ENCODE measurements at regions not wholly inside any gene's neighbourhood (a gene's known extent, or its start where the extent isn't known, plus 50 kb on each side); places are given as distances from the start of the nearest gene placed in this dataset.

- no peaks in the 10 kb centered on the region for H3K9me3 ChIP-seq (ENCODE audit: low read depth)
- peak overlapping the region; percentile 43 for H3K4me2 ChIP-seq
- H4K20me1 ChIP-seq (ENCODE audit: low read depth): no peaks in the 10 kb centered on the region
- peaks cover 10% of the 10 kb centered on the region for H3F3A ChIP-seq (ENCODE audit: low read depth)
- no peak overlapping the region for H3K27ac Mint-ChIP-seq
- H3K4me1 Mint-ChIP-seq: peaks cover 28% of the 10 kb centered on the region
- H3K36me3 Mint-ChIP-seq: no peaks in the 10 kb centered on the region
- no peaks in the 10 kb centered on the region for H3K27me3 Mint-ChIP-seq (ENCODE audit: insufficient read depth, low read depth)
- no peaks in the 10 kb centered on the region for H3K36me3 ChIP-seq
- H3K9ac ChIP-seq: no peak overlapping the region
- TF ChIP-seq CTCF (IDR thresholded peaks at IDR 0.05): no peak
- no peak for TF ChIP-seq EZH2 (IDR thresholded peaks at IDR 0.05)
- no peak for TF ChIP-seq EZH2phosphoT487 (IDR thresholded peaks at IDR 0.05)
- DNase-seq (ENCODE audit: low spot score): no peak
- no peak overlapping the region for H3K27ac ChIP-seq
- H2AFZ ChIP-seq (replicated peaks): no peak overlapping the region
- no peak overlapping the region for H3K4me3 Mint-ChIP-seq
- no peaks in the 10 kb centered on the region for H3K27me3 ChIP-seq
- no peak overlapping the region for H3K4me3 ChIP-seq
- H3K79me2 ChIP-seq (ENCODE audit: low read depth): no peaks in the 10 kb centered on the region
- no peaks in the 10 kb centered on the region for H3K9me3 Mint-ChIP-seq
- peaks cover 42% of the 10 kb centered on the region for H3K4me1 ChIP-seq
These were observed 129.6 kb downstream of the EDN1 start for GRCh38 chr6:12419631-12420272.

- Mint-ChIP-seq H3K9me3 (no peaks in the 10 kb centered on the region), H3K4me1 (peaks cover 28% of the 10 kb centered on the region), H3K36me3 (no peaks in the 10 kb centered on the region), H3K4me3 (no peak overlapping the region), H3K27me3 (ENCODE audit: insufficient read depth, low read depth) (no peaks in the 10 kb centered on the region), H3K27ac (no peak overlapping the region)
- Histone ChIP-seq H2AFZ (replicated peaks) (no peak overlapping the region), H3K36me3 (no peaks in the 10 kb centered on the region), H3K27me3 (no peaks in the 10 kb centered on the region), H3K9me3 (ENCODE audit: low read depth) (no peaks in the 10 kb centered on the region), H3K4me1 (peaks cover 42% of the 10 kb centered on the region), H3K79me2 (ENCODE audit: low read depth) (no peaks in the 10 kb centered on the region), H3K9ac (no peak overlapping the region), H3K4me2 (peak overlapping the region; percentile 43), H3K27ac (peak overlapping the region; percentile 14), H4K20me1 (ENCODE audit: low read depth) (no peaks in the 10 kb centered on the region), H3K4me3 (no peak overlapping the region), H3F3A (ENCODE audit: low read depth) (peaks cover 10% of the 10 kb centered on the region)
- peak; percentile 82 for DNase-seq (ENCODE audit: low spot score)
- TF ChIP-seq EZH2 (IDR thresholded peaks at IDR 0.05): no peak
- no peak for TF ChIP-seq CTCF (IDR thresholded peaks at IDR 0.05)
- no peak for TF ChIP-seq EZH2phosphoT487 (IDR thresholded peaks at IDR 0.05)
These were observed 130.5 kb downstream of the EDN1 start for GRCh38 chr6:12420626-12421025.

GRCh38 chr6:12421596-12421995 is 131.4 kb downstream of the EDN1 start:
- Histone ChIP-seq H3K36me3 (no peaks in the 10 kb centered on the region), H3K79me2 (ENCODE audit: low read depth) (no peaks in the 10 kb centered on the region), H3K4me3 (no peak overlapping the region), H4K20me1 (ENCODE audit: low read depth) (no peaks in the 10 kb centered on the region), H3K9ac (no peak overlapping the region), H3K4me2 (no peak overlapping the region), H3K9me3 (ENCODE audit: low read depth) (no peaks in the 10 kb centered on the region), H3F3A (ENCODE audit: low read depth) (peaks cover 10% of the 10 kb centered on the region), H3K27me3 (no peaks in the 10 kb centered on the region), H2AFZ (replicated peaks) (no peak overlapping the region), H3K4me1 (peaks cover 42% of the 10 kb centered on the region), H3K27ac (no peak overlapping the region)
- no peak overlapping the region for H3K27ac Mint-ChIP-seq
- no peaks in the 10 kb centered on the region for H3K9me3 Mint-ChIP-seq
- no peaks in the 10 kb centered on the region for H3K36me3 Mint-ChIP-seq
- no peak for DNase-seq (ENCODE audit: low spot score)
- H3K4me3 Mint-ChIP-seq: no peak overlapping the region
- TF ChIP-seq EZH2 (IDR thresholded peaks at IDR 0.05) (no peak), EZH2phosphoT487 (IDR thresholded peaks at IDR 0.05) (no peak), CTCF (IDR thresholded peaks at IDR 0.05) (no peak)
- H3K27me3 Mint-ChIP-seq (ENCODE audit: insufficient read depth, low read depth): no peaks in the 10 kb centered on the region
- H3K4me1 Mint-ChIP-seq: peaks cover 35% of the 10 kb centered on the region
